ENCODE measurements at regions not wholly inside any gene's neighbourhood (a gene's known extent, or its start where the extent isn't known, plus 50 kb on each side); places are given as distances from the start of the nearest gene placed in this dataset.

DNA sequence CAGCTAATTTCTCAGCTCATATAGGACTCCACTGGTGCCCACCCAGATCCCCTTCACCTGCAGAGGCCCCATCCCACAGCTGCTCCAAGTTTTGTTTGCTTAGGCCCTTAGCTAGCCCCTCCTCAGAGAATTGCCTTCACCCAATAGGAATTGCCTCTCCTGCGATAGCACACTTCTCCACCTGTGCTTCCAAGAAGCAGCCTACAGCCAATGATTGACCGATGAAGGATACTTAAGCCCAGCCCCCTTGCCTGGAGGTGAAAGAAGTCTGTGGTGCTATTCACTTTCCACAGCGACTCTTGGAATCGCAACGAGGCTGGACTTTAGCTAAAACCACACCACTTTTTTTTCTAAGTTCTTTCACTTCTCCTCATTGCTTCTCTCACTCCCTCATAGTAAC lies 353.2 kb upstream of the BTBD3 start:
- TF ChIP-seq, protein P1, sequence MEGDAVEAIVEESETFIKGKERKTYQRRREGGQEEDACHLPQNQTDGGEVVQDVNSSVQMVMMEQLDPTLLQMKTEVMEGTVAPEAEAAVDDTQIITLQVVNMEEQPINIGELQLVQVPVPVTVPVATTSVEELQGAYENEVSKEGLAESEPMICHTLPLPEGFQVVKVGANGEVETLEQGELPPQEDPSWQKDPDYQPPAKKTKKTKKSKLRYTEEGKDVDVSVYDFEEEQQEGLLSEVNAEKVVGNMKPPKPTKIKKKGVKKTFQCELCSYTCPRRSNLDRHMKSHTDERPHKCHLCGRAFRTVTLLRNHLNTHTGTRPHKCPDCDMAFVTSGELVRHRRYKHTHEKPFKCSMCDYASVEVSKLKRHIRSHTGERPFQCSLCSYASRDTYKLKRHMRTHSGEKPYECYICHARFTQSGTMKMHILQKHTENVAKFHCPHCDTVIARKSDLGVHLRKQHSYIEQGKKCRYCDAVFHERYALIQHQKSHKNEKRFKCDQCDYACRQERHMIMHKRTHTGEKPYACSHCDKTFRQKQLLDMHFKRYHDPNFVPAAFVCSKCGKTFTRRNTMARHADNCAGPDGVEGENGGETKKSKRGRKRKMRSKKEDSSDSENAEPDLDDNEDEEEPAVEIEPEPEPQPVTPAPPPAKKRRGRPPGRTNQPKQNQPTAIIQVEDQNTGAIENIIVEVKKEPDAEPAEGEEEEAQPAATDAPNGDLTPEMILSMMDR (IDR thresholded peaks at IDR 0.05; ENCODE audit: poor library complexity, severe bottlenecking) = no peak
- no peak for TF ChIP-seq TAF1 (IDR thresholded peaks at IDR 0.05; ENCODE audit: low read depth)

Data from neural cell (in vitro differentiated cells).